GM18502 (cell line): ENCODE measurements at regions not wholly inside any gene's neighbourhood (a gene's known extent, or its start where the extent isn't known, plus 50 kb on each side); places are given as distances from the start of the nearest gene placed in this dataset.

Experiments used
- ATAC-seq: cut with Tn5 transposase; IDR thresholded peaks from one replicate; pipeline ENCODE4 v1.9.1; 2021; ENCODE audit warnings: mild to moderate bottlenecking; ENCODE audit not compliant: unreplicated experiment, poor library complexity

- no peak for ATAC-seq
These were observed 111.4 kb upstream of the ZNF678 start for GRCh38 chr1:227451954-227452353.

DNA sequence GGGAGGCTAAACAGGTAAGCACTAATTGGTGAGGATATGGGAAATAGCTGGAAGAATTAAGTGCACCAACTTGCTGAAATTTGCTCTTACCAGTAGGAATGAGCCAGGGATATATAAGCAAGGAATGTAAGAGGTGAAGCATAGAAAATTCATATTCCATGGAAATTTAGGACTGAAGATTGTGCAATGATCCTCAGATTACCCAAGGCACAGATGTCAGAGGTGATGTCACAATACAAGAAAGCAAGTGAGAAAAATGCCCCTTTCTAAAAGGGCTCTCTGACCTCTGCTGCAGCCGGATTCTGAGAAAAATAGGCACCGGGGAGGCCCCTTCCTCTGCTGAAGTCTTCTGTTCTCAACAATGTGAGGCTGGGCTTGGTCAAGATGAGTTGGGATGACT is 112.3 kb upstream of the ZNF678 start:
- ATAC-seq, result no peak

- ATAC-seq, result no peak
These were observed 112.9 kb upstream of the ZNF678 start for GRCh38 chr1:227450489-227450888.

- ATAC-seq, result no peak
These were observed 113.5 kb upstream of the ZNF678 start for GRCh38 chr1:227449741-227450441.

DNA sequence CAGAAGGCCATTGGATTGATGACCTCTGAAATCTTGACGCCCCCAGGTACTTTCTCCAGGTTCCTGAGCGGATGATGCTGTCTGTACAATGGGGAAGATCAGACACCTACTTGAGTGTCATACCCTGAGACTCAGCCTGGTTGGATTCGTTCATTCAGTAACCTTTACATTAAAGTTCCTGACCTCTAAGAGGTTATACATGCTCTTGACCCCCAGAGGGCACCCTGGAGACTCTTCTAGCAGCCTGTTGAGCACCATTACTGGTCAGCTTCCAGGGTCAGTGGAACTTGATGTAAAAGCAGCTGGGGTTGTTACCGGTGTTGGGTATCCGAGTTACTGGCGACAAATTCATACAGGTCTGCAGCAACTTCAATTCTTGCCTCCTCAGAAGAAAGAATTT is 114.3 kb upstream of the ZNF678 start:
- ATAC-seq, result peak; percentile 69

DNA sequence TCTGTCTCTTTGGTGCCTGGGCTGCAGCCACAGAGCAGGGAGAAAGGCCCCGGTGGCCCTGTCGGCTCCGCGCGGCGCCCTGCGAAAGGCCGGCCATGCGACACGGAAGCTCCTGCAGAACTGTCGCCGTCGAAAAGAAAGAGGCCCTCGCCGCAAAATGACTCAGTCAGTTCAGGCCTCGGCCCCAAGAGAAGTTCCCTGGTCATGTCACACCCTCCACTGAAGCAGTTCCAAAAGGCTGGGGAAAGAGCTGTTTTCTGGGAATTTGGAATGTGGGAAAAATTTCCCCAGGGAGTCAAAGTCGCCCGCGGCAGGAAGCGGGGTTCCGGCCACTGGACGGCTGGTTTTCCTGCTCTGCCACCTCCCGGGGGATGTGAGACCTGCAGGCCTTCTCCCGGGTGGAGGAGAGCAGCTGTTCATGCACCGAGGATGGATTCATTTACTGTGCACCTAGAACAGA is 115.8 kb upstream of the ZNF678 start:
- ATAC-seq, result no peak

DNA sequence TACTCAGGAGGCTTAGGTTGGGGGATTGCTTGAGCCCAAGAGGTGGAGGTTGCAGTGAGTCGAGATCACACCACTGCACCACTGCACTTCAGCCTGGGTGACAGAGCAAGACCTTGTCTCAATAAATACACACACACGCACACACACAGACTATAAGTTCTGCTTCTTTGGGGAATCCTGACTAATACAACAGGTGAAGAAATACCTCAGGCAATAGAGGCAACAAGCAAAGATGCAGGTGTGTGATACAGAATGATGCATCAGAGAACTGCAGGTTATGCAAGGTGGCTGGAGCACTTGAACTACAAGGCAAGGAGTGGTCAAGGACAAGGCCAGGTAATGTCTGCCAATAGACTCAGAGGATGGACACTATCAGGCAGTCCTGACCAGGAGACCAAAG is 117.6 kb upstream of the ZNF678 start:
- no peak for ATAC-seq

- no peak for ATAC-seq
These were observed 118.2 kb upstream of the ZNF678 start for GRCh38 chr1:227445092-227445674.

DNA sequence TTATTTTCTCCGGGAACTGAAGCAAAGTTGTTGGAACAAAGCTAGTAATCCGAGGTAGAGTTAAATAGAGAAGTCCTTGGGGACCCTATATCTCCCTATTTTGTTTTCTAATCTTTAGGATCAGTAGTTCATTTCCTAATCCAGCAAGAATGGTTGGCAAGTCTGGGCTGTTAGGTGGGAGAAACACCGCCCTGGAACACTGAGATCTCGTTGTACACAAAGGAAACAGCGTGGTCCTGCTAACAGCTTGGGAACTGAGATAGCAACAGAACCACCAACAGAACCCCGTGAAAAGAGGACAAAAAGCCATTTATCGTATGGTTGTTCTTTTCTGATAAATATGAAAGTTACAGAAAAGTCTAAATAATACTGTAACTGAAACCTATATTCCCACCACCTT is 121.9 kb upstream of the CDC42BPA start:
- no peak for ATAC-seq

GRCh38 chr1:227437495-227438008 is 119.3 kb upstream of the CDC42BPA start:
- ATAC-seq, result no peak

GRCh38 chr1:227434808-227435444 is 116.6 kb upstream of the CDC42BPA start:
- ATAC-seq, result no peak

DNA sequence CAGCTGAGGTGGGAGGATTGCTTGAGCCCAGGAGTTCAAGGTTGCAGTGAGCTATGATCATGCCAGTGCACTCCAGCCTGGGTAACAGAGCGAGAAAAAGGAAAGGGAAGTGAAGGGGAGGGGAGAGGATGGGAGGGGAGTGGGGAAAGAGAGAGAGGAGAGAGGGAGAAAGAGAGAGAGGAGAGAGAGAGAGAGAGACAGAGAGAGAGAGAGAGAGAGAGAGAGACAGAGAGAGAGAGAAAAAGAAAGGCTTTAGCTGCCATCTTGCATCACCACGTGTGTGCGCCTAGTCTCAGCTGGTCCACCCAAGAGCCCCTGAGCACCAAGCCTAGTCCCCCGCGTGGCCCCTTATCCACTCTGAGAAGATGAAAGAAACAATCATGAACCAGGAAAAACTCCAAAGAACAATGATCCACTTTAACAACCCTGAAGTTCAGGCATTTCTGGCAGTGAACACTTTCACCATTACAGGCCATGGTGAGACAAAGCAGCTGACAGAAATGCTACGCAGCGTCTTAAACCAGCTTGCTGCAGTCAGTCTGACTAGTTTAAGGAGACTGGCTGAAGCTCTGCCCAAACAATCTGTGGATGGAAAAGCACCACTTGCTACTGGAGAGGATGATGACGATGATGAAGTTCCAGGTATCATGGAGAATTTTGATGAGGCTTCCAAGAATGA is 115.5 kb upstream of the CDC42BPA start:
- ATAC-seq, result no peak

DNA sequence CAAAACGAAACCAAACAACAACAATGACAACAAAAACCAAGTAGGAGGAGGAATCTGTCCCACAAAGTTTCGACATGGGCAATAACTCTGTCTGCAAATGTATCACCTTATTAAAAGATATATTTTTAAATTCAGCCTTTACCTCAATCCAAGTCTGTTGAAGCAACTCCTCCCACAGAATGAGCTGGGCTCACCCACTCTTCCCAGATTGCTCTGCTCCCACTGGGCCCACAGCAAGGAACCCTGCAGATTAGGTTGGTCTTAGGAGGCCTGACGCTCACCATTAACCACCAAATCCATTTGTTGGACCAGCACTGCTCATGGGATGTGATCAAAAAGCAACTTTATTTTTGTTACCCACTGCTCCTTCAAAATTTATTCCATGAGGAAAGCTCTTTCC is 114.7 kb upstream of the CDC42BPA start:
- ATAC-seq, result no peak

DNA sequence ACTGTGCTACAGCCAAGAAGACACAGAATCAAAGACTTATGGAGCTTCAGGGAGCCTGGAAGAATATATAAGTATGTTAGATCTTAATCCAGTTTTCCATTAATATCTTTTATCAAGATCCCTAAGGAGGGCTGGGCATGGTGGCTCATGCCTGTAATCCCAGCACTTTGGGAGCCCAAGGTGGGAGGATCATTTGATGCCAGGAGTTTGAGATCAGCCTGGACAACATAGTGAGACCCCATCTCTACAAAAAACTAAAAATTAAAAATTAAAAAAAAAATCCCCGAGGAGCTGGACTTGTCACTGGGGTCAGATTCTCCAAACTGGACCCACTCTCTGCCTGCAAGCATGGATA is 113.9 kb upstream of the CDC42BPA start:
- no peak for ATAC-seq

GRCh38 chr1:227429447-227430359 is 111.4 kb upstream of the CDC42BPA start:
- ATAC-seq, result no peak

DNA sequence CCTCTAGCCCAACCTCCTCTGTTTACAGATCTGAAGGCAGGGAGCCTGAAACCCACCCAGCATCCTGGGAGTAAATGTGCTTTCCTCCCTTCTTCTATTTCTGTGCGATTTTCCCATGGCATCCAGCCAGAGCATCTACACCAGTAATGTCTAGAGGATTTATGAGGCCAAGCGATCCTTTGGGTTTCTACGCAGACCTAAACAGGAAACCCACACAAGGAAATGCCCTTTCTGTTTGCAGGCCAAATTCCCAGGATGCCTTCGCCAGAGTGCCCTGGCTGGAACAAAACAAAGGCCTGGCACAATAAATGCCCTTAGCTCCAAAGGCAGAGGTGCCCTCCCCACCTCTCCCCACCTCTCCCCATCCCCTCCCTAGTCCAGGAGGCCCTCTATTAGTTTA is 110.5 kb upstream of the CDC42BPA start:
- no peak for ATAC-seq

GRCh38 chr1:227427411-227427810 is 109.1 kb upstream of the CDC42BPA start:
- no peak for ATAC-seq

DNA sequence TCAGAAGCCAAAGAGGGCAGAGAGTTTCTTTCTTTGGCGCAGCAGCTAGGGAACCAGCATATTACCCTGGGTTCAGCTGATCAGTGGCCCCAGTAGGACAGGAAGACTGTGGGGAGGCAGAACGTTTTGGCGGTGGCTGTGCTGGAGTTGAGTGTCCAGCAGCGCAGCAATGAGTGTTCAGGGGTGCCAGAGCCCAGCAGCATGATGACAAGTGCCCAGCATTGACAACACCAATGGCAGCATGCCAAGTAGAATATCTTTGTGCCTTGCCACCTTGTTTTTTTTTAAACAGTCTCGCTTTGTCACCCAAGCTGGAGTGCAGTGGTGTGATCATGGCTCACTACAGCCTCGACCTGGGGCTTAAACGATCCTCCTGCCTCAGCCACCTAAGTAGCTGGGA is 106.7 kb upstream of the CDC42BPA start:
- ATAC-seq, result no peak

- no peak for ATAC-seq
These were observed 105.9 kb upstream of the CDC42BPA start for GRCh38 chr1:227424159-227424680.

DNA sequence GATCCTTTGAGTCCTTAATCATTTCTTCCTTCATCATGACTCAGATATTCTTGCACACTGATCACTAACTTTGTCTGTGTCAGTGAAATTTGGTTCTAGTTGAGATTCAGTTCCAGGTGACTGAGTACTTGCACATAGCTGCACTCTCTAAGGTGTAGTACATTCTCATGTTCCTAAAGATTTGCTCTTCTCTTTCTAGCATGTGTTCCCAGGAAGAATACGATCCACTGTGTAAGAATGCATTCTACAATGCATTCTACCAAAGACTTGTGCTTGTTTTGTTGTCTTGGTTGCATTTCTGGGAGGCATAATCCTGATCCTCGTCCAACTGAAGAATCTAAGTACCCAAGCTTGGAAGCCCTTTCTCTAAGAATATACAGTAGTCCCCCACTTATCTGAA is 104.3 kb upstream of the CDC42BPA start:
- ATAC-seq, result no peak
